Duodenal mucosa (tissue), 2 donors: ENCODE measurements at regions not wholly inside any gene's neighbourhood (a gene's known extent, or its start where the extent isn't known, plus 50 kb on each side); places are given as distances from the start of the nearest gene placed in this dataset.

Experiments used
- H3K27ac ChIP-seq: one replicate; pipeline ENCODE4 v1.7.0; 2013; ENCODE audit warnings: low read depth, low read length
- H3K27me3 ChIP-seq, 2 donors: one replicate each; pipeline ENCODE4 v1.7.0; 2013; ENCODE audit warnings: low read length in 2 of 2, control low read depth in 1 of 2; ENCODE audit not compliant: insufficient read depth in 2 of 2, control insufficient read depth in 1 of 2
- H3K36me3 ChIP-seq, 2 donors: one replicate each; pipeline ENCODE4 v1.7.0; 2013; ENCODE audit warnings: low read length in 2 of 2, control low read depth in 1 of 2; ENCODE audit not compliant: insufficient read depth in 2 of 2, control insufficient read depth in 1 of 2
- H3K4me1 ChIP-seq, 2 donors: one replicate each; pipeline ENCODE4 v1.7.0; 2013; ENCODE audit warnings: low read length in 2 of 2, control low read depth in 1 of 2; ENCODE audit not compliant: insufficient read depth in 2 of 2, control insufficient read depth in 1 of 2
- H3K4me3 ChIP-seq, 2 donors: one replicate each; pipeline ENCODE4 v1.7.0; 2013; ENCODE audit warnings: low read length in 2 of 2, low read depth in 1 of 2
- H3K9ac ChIP-seq, 2 donors: one replicate each; pipeline ENCODE4 v1.7.0; 2013; ENCODE audit warnings: low read length in 2 of 2, low read depth in 1 of 2
- H3K9me3 ChIP-seq, 2 donors: one replicate each; pipeline ENCODE4 v1.7.0; 2013; ENCODE audit warnings: low read length in 2 of 2, control low read depth in 1 of 2; ENCODE audit not compliant: control insufficient read depth in 1 of 2

GRCh38 chr16:74026373-74027281, 270.0 kb upstream of the PSMD7 start:
- H3K9me3 ChIP-seq: no peaks in the 10 kb centered on the region
- no peaks in the 10 kb centered on the region for H3K27me3 ChIP-seq
- no peak overlapping the region for H3K9ac ChIP-seq
- H3K27ac ChIP-seq: no peak overlapping the region
- H3K4me3 ChIP-seq: no peak overlapping the region
- H3K4me1 ChIP-seq: peaks cover 0 to 6% of the 10 kb centered on the region in 2 donors
- no peaks in the 10 kb centered on the region for H3K36me3 ChIP-seq

GRCh38 chr16:74024953-74025352, 271.7 kb upstream of the PSMD7 start:
- Histone ChIP-seq H3K4me3 (no peak overlapping the region), H3K9ac (no peak overlapping the region), H3K9me3 (no peaks in the 10 kb centered on the region), H3K4me1 (peaks cover 0 to 4% of the 10 kb centered on the region in 2 donors), H3K27me3 (no peaks in the 10 kb centered on the region), H3K36me3 (no peaks in the 10 kb centered on the region), H3K27ac (no peak overlapping the region)

- Histone ChIP-seq H3K4me1 (no peaks in the 10 kb centered on the region), H3K36me3 (no peaks in the 10 kb centered on the region), H3K27ac (no peak overlapping the region), H3K27me3 (no peaks in the 10 kb centered on the region), H3K9me3 (no peaks in the 10 kb centered on the region), H3K4me3 (no peak overlapping the region), H3K9ac (no peak overlapping the region)
These were observed 276.4 kb upstream of the PSMD7 start for GRCh38 chr16:74020095-74020670.

- H3K27ac ChIP-seq: no peak overlapping the region
- H3K9ac ChIP-seq: no peak overlapping the region
- no peaks in the 10 kb centered on the region for H3K27me3 ChIP-seq
- no peak overlapping the region for H3K4me3 ChIP-seq
- H3K9me3 ChIP-seq: no peaks in the 10 kb centered on the region
- H3K4me1 ChIP-seq: no peaks in the 10 kb centered on the region
- no peaks in the 10 kb centered on the region for H3K36me3 ChIP-seq
These were observed 277.0 kb upstream of the PSMD7 start for GRCh38 chr16:74019612-74020011.

GRCh38 chr16:74015953-74016352, 280.7 kb upstream of the PSMD7 start:
- Histone ChIP-seq H3K27ac (no peak overlapping the region), H3K9ac (no peak overlapping the region), H3K27me3 (no peaks in the 10 kb centered on the region), H3K9me3 (no peaks in the 10 kb centered on the region), H3K4me1 (no peaks in the 10 kb centered on the region), H3K4me3 (no peak overlapping the region), H3K36me3 (no peaks in the 10 kb centered on the region)

DNA sequence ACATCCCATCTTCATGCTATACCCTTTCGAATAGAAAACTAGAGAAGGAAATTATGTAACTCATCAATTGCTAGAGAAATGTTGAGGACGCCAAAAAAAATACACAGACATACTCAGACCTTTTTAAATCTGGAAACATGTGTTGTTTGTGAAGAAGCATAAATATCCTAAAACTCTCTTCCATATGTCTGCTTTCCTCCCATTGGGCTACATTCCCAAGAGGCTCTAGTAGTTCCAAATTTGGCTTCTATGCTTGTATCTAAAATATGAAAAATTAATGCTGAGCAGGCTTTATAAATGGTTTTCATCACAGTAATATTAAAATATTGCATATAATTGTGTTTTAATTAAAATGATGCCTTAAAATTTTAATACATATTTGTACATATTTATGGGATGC, 297.9 kb upstream of the PSMD7 start:
- H3K27ac ChIP-seq: no peak overlapping the region
- H3K9me3 ChIP-seq: no peaks in the 10 kb centered on the region
- H3K36me3 ChIP-seq: no peaks in the 10 kb centered on the region
- H3K9ac ChIP-seq: no peak overlapping the region
- peaks cover 0 to 5% of the 10 kb centered on the region in 2 donors for H3K4me1 ChIP-seq
- no peaks in the 10 kb centered on the region for H3K27me3 ChIP-seq
- no peak overlapping the region for H3K4me3 ChIP-seq

DNA sequence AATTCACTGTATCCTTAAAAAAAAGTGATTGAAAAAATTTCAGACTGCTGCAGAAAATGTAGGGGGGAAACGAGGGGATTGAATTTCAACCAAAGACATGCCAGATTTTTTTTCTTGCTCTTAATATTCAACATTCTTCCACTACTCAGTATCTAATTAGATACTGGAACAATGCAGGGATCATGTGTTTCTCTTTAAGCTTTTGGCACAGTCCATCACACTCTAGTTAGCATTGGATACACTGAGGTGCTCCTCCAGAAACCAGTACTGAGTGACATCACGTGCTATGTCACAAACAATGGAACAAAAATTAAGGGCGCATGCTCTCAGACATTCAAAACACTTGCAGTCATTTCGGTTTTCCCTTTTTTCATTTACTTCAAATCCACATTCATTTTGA, 298.6 kb upstream of the PSMD7 start:
- H3K4me3 ChIP-seq: no peak overlapping the region
- no peaks in the 10 kb centered on the region for H3K9me3 ChIP-seq
- no peaks in the 10 kb centered on the region for H3K27me3 ChIP-seq
- no peak overlapping the region for H3K27ac ChIP-seq
- H3K9ac ChIP-seq: no peak overlapping the region
- H3K36me3 ChIP-seq: no peaks in the 10 kb centered on the region
- peaks cover 0 to 5% of the 10 kb centered on the region in 2 donors for H3K4me1 ChIP-seq

- H3K27ac ChIP-seq: no peak overlapping the region
- H3K9me3 ChIP-seq: no peaks in the 10 kb centered on the region
- H3K9ac ChIP-seq: no peak overlapping the region
- H3K4me1 ChIP-seq: peaks cover 0 to 5% of the 10 kb centered on the region in 2 donors
- no peak overlapping the region for H3K4me3 ChIP-seq
- no peaks in the 10 kb centered on the region for H3K27me3 ChIP-seq
- H3K36me3 ChIP-seq: no peaks in the 10 kb centered on the region
These were observed 299.3 kb upstream of the PSMD7 start for GRCh38 chr16:73997340-73997711.

DNA sequence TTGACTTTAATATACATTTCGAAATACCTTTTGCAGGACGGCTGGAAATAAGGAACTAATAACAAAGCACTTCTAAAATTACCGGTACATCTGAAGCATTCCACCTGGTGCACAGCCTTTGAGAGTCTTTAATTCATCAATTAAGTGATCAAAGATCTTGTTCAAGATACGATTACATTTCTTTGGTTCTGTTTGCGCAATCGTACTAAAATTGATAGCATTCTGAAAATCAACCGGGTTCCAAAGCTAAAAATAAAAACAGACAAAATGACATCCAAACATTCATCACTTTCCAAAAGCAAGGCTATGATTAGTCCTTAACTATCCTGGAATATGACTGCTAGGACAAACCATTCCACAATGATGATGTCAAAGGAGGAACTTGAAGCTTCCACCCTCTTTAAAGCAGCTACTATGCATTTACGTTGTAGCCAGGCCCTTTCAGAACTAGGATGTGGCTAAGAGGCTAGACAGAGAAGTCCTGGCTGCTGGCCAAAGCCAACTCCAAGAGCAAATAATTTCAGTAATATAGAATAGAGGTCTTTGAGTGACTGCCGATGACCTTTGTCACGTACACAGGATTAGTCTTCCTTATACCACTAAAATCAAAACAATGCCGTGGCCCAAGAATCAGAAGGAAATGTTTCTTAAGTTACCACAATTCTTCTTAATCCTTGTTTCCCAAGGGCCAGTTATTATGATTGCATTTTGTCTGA, 299.8 kb upstream of the PSMD7 start:
- no peak overlapping the region for H3K4me3 ChIP-seq
- H3K9me3 ChIP-seq: no peaks in the 10 kb centered on the region
- H3K27me3 ChIP-seq: no peaks in the 10 kb centered on the region
- peaks cover 0 to 5% of the 10 kb centered on the region in 2 donors for H3K4me1 ChIP-seq
- H3K36me3 ChIP-seq: no peaks in the 10 kb centered on the region
- H3K27ac ChIP-seq: no peak overlapping the region
- H3K9ac ChIP-seq: no peak overlapping the region

DNA sequence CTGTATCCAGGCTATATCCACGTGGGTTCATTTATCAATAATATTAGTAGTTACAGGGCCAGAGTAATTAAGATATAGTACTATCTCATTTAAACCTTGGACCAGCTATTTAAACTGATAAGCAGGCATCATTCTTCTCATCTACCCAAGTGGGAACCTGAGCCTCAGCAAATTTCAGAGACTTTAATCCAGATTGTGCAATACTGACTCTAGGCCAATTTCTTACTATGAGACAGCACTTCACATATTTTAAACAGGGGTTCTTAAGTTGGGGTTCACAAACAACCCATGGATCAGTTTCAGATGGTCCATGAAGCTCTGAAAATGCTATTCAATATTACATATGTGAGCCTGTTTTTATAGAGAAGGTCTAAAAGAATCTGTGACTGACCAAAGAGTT, 302.7 kb upstream of the PSMD7 start:
- H3K27me3 ChIP-seq: no peaks in the 10 kb centered on the region
- no peaks in the 10 kb centered on the region for H3K36me3 ChIP-seq
- no peak overlapping the region for H3K27ac ChIP-seq
- H3K4me1 ChIP-seq: peaks cover 0 to 5% of the 10 kb centered on the region in 2 donors
- no peak overlapping the region for H3K4me3 ChIP-seq
- no peaks in the 10 kb centered on the region for H3K9me3 ChIP-seq
- no peak overlapping the region for H3K9ac ChIP-seq
